ENCODE measurements at regions not wholly inside any gene's neighbourhood (a gene's known extent, or its start where the extent isn't known, plus 50 kb on each side); places are given as distances from the start of the nearest gene placed in this dataset.
"Not testable (repeated sequence)": the region's sequence is repeated elsewhere in the genome, so short reads cannot be mapped to it uniquely, and the experiment has no call there.

GRCh38 chr2:129559101-129559500, 420.4 kb upstream of the RAB6C start:
- DNase-seq (ENCODE audit: low spot score) = no peak

- DNase-seq (ENCODE audit: low spot score) = no peak
These were observed 413.8 kb upstream of the RAB6C start for GRCh38 chr2:129565551-129566109.

GRCh38 chr2:129570812-129571211, 408.7 kb upstream of the RAB6C start:
- not testable (repeated sequence) for DNase-seq (ENCODE audit: low spot score)

- DNase-seq (ENCODE audit: low spot score) = no peak
These were observed 404.0 kb upstream of the RAB6C start for GRCh38 chr2:129575431-129575830.

GRCh38 chr2:129575880-129576279, 403.6 kb upstream of the RAB6C start:
- DNase-seq (ENCODE audit: low spot score) = no peak

- DNase-seq (ENCODE audit: low spot score) = no peak
These were observed 399.5 kb upstream of the RAB6C start for GRCh38 chr2:129580001-129580400.

- DNase-seq (ENCODE audit: low spot score) = no peak
These were observed 393.7 kb upstream of the RAB6C start for GRCh38 chr2:129585760-129586159.

GRCh38 chr2:129587426-129588064, 391.9 kb upstream of the RAB6C start:
- DNase-seq (ENCODE audit: low spot score) = no peak

- no peak for DNase-seq (ENCODE audit: low spot score)
These were observed 374.9 kb upstream of the RAB6C start for GRCh38 chr2:129604560-129604959.

GRCh38 chr2:129605646-129606045, 373.8 kb upstream of the RAB6C start:
- DNase-seq (ENCODE audit: low spot score) = peak; percentile 24

GRCh38 chr2:129606496-129607270, 372.8 kb upstream of the RAB6C start:
- no peak for DNase-seq (ENCODE audit: low spot score)

- no peak for DNase-seq (ENCODE audit: low spot score)
These were observed 370.2 kb upstream of the RAB6C start for GRCh38 chr2:129609224-129609623.

- no peak for DNase-seq (ENCODE audit: low spot score)
These were observed 368.7 kb upstream of the RAB6C start for GRCh38 chr2:129610766-129611165.

GRCh38 chr2:129611471-129611870, 368.0 kb upstream of the RAB6C start:
- no peak for DNase-seq (ENCODE audit: low spot score)

- DNase-seq (ENCODE audit: low spot score) = no peak
These were observed 360.0 kb upstream of the RAB6C start for GRCh38 chr2:129619471-129619870.

GRCh38 chr2:129620411-129620810, 359.1 kb upstream of the RAB6C start:
- DNase-seq (ENCODE audit: low spot score) = no peak

- DNase-seq (ENCODE audit: low spot score) = no peak
These were observed 355.7 kb upstream of the RAB6C start for GRCh38 chr2:129623783-129624182.

GRCh38 chr2:129627437-129627836, 352.0 kb upstream of the RAB6C start:
- no peak for DNase-seq (ENCODE audit: low spot score)

- DNase-seq (ENCODE audit: low spot score) = no peak
These were observed 342.8 kb upstream of the RAB6C start for GRCh38 chr2:129636692-129637091.

GRCh38 chr2:129641371-129641770, 338.1 kb upstream of the RAB6C start:
- no peak for DNase-seq (ENCODE audit: low spot score)

- no peak for DNase-seq (ENCODE audit: low spot score)
These were observed 336.9 kb upstream of the RAB6C start for GRCh38 chr2:129642526-129643043.

- DNase-seq (ENCODE audit: low spot score) = no peak
These were observed 334.1 kb upstream of the RAB6C start for GRCh38 chr2:129645335-129645734.

GRCh38 chr2:129646107-129646506, 333.4 kb upstream of the RAB6C start:
- DNase-seq (ENCODE audit: low spot score) = no peak
